ENCODE measurements at regions not wholly inside any gene's neighbourhood (a gene's known extent, or its start where the extent isn't known, plus 50 kb on each side); places are given as distances from the start of the nearest gene placed in this dataset.

- Histone ChIP-seq H3K27ac (no peak overlapping the region), H3K27me3 (ENCODE audit: low read depth) (no peaks in the 10 kb centered on the region), H3K4me3 (no peak overlapping the region), H3K36me3 (no peaks in the 10 kb centered on the region), H3K9me3 (no peaks in the 10 kb centered on the region), H3K4me1 (no peaks in the 10 kb centered on the region)
- ATAC-seq: no peak
- TF ChIP-seq, protein P1, sequence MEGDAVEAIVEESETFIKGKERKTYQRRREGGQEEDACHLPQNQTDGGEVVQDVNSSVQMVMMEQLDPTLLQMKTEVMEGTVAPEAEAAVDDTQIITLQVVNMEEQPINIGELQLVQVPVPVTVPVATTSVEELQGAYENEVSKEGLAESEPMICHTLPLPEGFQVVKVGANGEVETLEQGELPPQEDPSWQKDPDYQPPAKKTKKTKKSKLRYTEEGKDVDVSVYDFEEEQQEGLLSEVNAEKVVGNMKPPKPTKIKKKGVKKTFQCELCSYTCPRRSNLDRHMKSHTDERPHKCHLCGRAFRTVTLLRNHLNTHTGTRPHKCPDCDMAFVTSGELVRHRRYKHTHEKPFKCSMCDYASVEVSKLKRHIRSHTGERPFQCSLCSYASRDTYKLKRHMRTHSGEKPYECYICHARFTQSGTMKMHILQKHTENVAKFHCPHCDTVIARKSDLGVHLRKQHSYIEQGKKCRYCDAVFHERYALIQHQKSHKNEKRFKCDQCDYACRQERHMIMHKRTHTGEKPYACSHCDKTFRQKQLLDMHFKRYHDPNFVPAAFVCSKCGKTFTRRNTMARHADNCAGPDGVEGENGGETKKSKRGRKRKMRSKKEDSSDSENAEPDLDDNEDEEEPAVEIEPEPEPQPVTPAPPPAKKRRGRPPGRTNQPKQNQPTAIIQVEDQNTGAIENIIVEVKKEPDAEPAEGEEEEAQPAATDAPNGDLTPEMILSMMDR (IDR thresholded peaks at IDR 0.05): no peak
- no peak for DNase-seq
- intact Hi-C loops (cut with DNase I): no loop called here
Observed at GRCh38 chr6:119974430-119975159, 625.0 kb upstream of the MAN1A1 start.

DNA sequence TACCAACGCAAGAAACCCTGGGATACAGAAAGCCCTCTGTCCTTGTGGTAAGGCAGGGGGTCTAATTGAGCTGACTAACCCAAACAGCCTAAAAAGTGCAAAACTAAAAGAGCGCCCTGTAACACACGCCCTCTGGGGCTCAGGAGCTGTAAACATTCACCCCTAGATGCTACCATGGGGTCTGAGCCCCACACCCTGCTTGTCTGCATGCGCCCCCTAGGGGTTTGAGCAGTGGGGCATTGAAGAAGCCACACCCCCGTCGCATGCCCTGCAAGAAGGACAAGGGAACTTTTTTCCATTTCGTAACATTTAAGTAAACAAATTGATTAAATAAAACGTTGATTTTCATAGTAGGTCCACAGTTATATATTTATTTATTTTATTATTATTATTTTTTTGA, 616.9 kb upstream of the MAN1A1 start:
- no peaks in the 10 kb centered on the region for H3K36me3 ChIP-seq
- H3K9me3 ChIP-seq: no peaks in the 10 kb centered on the region
- TF ChIP-seq, protein P1 (IDR thresholded peaks at IDR 0.05): peak; percentile 12
- ATAC-seq (no peak), DNase-seq (no peak)
- no peaks in the 10 kb centered on the region for H3K27me3 ChIP-seq (ENCODE audit: low read depth)
- no peak overlapping the region for H3K4me3 ChIP-seq
- H3K27ac ChIP-seq: no peak overlapping the region
- intact Hi-C loops (cut with DNase I): no loop called here
- H3K4me1 ChIP-seq: no peaks in the 10 kb centered on the region

- TF ChIP-seq, protein P1 (IDR thresholded peaks at IDR 0.05): no peak
- no peak for DNase-seq
- Histone ChIP-seq H3K36me3 (no peaks in the 10 kb centered on the region), H3K27ac (no peak overlapping the region), H3K9me3 (no peaks in the 10 kb centered on the region), H3K27me3 (ENCODE audit: low read depth) (no peaks in the 10 kb centered on the region), H3K4me1 (no peaks in the 10 kb centered on the region), H3K4me3 (no peak overlapping the region)
- intact Hi-C loops (cut with DNase I): no loop called here
- no peak for ATAC-seq
Observed at GRCh38 chr6:119965900-119966299, 616.3 kb upstream of the MAN1A1 start.

DNA sequence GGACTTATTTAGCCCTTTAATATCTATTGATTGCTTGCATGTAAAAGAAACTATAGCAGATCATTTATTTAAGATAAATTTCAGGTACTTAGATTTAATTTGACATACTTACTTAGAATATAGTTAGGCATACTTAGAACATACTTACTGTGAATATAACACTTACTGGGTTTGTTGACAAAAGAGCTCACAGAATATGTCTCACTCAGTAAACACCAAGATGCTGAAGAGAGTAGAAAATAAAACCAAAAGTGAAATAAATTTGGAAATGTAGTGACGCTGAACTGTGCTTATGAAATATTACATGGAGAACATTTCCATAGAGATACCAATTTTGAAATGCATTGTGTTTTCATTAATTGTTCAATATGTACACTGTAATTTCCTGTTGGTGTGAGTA, 615.4 kb upstream of the MAN1A1 start:
- Histone ChIP-seq H3K36me3 (no peaks in the 10 kb centered on the region), H3K27me3 (ENCODE audit: low read depth) (no peaks in the 10 kb centered on the region), H3K4me3 (no peak overlapping the region), H3K27ac (no peak overlapping the region), H3K9me3 (no peaks in the 10 kb centered on the region), H3K4me1 (no peaks in the 10 kb centered on the region)
- TF ChIP-seq, protein P1 (IDR thresholded peaks at IDR 0.05): no peak
- DNase-seq: no peak
- no peak for ATAC-seq
- intact Hi-C loops (cut with DNase I): no loop called here

DNA sequence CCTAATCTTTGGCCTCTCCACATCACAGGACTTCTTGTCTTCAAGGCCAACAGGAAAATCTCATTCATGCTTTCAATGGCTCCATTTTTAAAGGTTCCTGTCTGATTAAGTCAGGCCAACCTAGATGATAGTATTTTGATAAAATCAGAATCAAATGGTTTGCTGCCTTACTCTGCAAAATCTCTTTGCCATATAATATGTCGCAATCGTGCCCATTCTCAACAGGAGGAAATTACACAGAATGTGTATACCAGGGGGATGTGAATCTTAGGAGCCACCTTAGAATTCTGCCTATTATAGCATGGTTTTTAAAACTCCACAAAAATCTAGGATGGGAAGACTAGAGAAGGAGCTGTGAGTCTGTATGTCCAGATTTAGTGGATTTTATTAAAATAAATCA, 612.9 kb upstream of the MAN1A1 start:
- no peak overlapping the region for H3K27ac ChIP-seq
- intact Hi-C loops (cut with DNase I): no loop called here
- H3K9me3 ChIP-seq: no peaks in the 10 kb centered on the region
- ATAC-seq: no peak
- H3K36me3 ChIP-seq: no peaks in the 10 kb centered on the region
- TF ChIP-seq, protein P1 (IDR thresholded peaks at IDR 0.05): no peak
- no peak for DNase-seq
- H3K27me3 ChIP-seq (ENCODE audit: low read depth): no peaks in the 10 kb centered on the region
- H3K4me3 ChIP-seq: no peak overlapping the region
- no peaks in the 10 kb centered on the region for H3K4me1 ChIP-seq

All from lower lobe of right lung (tissue), 2 donors.